Fibroblast of mammary gland (primary cell): ENCODE measurements at regions not wholly inside any gene's neighbourhood (a gene's known extent, or its start where the extent isn't known, plus 50 kb on each side); places are given as distances from the start of the nearest gene placed in this dataset.

Source experiments
- DNase-seq: peaks from one replicate; pipeline ENCODE4 v3.0.0-alpha.2; 2010; ENCODE audit warnings: low read depth
- H3K4me3 ChIP-seq: 2 replicates; pipeline ENCODE4 v1.5.1; 2011; ENCODE audit warnings: low read depth, mild to moderate bottlenecking, low read length, moderate library complexity; ENCODE audit not compliant: control insufficient read depth
- TF ChIP-seq, protein P1 (sequence below): conservative IDR thresholded peaks from 2 replicates; pipeline ENCODE4 v1.5.1; 2011; ENCODE audit warnings: low read depth, low read length, inconsistent platforms; ENCODE audit not compliant: control insufficient read depth, insufficient read depth

DNA sequence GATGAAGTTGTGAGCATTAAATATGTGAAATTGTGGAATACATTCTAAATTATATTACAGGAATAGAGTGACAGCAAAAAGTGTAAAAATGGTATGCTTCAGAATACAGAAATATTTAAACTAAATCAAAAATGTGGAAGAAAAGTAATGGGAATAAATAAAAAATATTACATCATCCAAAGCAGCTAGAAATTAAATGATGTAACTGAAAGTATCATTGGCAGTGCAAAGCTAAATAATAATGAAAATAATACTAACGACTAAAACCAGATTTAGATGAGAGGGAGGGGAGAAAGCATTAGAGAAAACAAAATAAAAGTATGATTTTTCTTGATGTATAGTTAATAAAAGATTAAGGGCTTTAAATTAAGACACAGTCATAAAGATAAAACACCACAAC lies 1104.0 kb downstream of the EPHA7 start:
- TF ChIP-seq, protein P1, sequence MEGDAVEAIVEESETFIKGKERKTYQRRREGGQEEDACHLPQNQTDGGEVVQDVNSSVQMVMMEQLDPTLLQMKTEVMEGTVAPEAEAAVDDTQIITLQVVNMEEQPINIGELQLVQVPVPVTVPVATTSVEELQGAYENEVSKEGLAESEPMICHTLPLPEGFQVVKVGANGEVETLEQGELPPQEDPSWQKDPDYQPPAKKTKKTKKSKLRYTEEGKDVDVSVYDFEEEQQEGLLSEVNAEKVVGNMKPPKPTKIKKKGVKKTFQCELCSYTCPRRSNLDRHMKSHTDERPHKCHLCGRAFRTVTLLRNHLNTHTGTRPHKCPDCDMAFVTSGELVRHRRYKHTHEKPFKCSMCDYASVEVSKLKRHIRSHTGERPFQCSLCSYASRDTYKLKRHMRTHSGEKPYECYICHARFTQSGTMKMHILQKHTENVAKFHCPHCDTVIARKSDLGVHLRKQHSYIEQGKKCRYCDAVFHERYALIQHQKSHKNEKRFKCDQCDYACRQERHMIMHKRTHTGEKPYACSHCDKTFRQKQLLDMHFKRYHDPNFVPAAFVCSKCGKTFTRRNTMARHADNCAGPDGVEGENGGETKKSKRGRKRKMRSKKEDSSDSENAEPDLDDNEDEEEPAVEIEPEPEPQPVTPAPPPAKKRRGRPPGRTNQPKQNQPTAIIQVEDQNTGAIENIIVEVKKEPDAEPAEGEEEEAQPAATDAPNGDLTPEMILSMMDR = no peak
- no peak overlapping the region for H3K4me3 ChIP-seq
- DNase-seq = no peak

DNA sequence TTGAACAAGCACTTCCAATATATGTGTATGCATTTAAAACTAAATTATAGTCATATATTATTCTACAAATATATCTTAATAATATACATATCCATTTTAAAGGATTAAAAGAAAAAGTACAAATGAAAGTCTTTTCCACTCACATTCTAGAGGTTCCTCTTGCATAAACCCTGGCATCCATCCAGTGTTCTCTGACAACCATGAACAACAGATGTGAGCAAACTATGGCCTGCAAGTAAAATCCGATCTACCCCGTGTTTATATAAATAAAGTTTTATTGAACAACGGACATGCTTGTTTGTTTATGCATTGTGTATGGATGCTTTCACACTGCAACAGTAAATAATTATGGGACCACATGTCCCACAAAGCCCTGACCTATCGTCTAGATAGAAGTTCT lies 1122.3 kb downstream of the EPHA7 start:
- no peak for DNase-seq
- no peak overlapping the region for H3K4me3 ChIP-seq

DNA sequence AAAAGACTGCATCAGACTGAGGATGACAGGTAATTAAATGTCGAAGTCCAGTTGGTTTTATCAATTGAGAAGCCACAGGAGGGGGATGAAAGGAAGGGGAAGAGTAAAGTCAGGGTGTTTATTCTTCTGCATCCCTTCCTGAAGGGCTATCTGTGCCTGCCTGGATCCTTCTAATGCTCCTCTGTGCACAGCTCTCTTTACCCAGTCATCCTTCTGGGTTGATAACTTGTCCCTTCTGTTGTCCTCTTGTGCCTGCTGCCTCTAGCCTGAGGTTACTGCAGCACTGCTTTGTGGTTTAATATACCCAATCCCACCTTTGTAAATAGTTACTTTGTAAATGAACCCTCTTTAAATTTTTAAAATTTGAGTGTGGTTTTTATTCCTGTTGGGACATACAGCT lies 1127.3 kb downstream of the EPHA7 start:
- no peak for DNase-seq
- H3K4me3 ChIP-seq = no peak overlapping the region
- TF ChIP-seq, protein P1 = no peak

More for the DNA sequence above, 1122.3 kb downstream of the EPHA7 start:
- TF ChIP-seq, protein P1 = no peak

GRCh38 chr6:92289831-92290230 lies 1129.5 kb downstream of the EPHA7 start:
- H3K4me3 ChIP-seq = no peak overlapping the region
- TF ChIP-seq, protein P1 = no peak
- DNase-seq = no peak

DNA sequence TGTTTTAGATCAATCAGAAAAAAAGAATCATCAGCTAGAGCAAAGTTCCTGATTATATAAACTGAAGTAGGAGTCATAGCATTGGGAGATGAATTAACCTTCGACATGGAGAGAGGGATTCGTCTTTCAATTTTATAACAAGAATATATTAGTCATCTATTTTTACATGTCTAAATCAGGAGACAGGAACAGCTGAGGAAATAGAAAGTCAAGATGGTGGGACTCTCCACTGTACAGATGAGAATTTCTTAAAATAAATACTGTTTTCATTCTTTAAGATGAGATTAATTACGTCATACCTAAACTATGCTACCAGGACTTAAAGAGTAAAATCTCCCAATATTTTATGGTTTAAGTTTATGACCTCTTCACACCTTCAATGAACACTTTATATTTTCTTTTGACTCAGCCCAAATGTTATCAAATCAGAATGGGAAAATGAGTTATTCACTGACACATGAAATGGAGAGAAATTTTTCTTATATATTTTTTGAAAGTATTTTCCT lies 1137.7 kb downstream of the EPHA7 start:
- H3K4me3 ChIP-seq = no peak overlapping the region
- TF ChIP-seq, protein P1 = no peak
- no peak for DNase-seq

DNA sequence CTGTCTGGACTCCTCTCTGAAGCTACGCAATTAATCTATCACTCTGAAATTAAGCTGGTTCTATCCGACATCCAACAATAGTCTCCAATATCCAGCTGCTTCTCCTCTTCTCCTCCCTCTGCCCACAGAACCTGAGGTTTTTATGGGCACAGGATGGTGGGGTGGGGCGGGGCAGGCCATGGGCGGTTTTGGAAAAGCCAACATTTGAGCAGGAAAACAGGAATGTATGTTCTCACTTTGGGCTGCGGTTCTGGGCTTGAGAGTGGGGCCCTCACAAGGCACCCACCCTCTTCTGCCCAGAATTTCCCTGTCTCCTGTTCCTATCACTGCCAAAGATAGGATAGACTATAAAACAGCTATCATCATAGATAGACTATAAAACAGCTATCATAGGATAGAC lies 1144.2 kb downstream of the EPHA7 start:
- TF ChIP-seq, protein P1 = no peak
- H3K4me3 ChIP-seq = no peak overlapping the region
- no peak for DNase-seq

GRCh38 chr6:92274588-92274987 lies 1144.8 kb downstream of the EPHA7 start:
- DNase-seq = no peak
- H3K4me3 ChIP-seq = no peak overlapping the region
- TF ChIP-seq, protein P1 = no peak
